ENCODE measurements at regions not wholly inside any gene's neighbourhood (a gene's known extent, or its start where the extent isn't known, plus 50 kb on each side); places are given as distances from the start of the nearest gene placed in this dataset.
"Not testable (repeated sequence)": the region's sequence is repeated elsewhere in the genome, so short reads cannot be mapped to it uniquely, and the experiment has no call there.

DNA sequence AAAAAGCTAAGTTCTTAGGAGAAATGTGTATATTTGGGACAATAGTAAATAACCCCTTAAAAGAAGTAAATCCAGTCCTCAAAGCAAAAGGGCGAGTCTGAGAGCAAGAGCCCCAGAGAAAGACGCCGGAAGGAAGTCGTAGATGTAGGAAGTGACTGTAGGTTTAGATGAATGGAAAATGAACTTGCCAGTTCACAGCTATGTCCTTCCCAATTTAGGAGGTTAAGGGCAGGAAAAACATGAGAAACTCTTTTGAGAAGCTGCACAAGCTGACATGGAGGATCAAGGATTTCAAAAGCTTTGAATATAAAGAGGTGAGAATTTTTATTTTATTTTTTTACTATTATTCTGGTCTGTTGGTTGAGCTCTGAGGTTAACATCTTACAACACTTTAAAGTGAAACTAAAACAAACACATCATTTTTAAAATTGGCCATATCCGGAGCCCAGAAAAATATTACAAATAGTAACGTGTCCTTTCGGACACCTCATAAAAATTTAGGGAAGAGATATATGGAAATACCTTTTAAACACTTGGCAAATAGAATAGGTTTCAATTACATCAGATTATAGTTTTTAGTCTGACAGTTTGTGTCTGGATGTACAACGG, 1178.6 kb downstream of the MRPL39 start:
- no peaks in the 10 kb centered on the region for H3K4me1 ChIP-seq
- no peak overlapping the region for H3K27ac ChIP-seq
- H3K9me3 ChIP-seq: no peaks in the 10 kb centered on the region
- H3K36me3 ChIP-seq (ENCODE audit: insufficient read depth in 1 of 2, low read depth in 1 of 2): no peaks in the 10 kb centered on the region
- TF ChIP-seq, protein P1, sequence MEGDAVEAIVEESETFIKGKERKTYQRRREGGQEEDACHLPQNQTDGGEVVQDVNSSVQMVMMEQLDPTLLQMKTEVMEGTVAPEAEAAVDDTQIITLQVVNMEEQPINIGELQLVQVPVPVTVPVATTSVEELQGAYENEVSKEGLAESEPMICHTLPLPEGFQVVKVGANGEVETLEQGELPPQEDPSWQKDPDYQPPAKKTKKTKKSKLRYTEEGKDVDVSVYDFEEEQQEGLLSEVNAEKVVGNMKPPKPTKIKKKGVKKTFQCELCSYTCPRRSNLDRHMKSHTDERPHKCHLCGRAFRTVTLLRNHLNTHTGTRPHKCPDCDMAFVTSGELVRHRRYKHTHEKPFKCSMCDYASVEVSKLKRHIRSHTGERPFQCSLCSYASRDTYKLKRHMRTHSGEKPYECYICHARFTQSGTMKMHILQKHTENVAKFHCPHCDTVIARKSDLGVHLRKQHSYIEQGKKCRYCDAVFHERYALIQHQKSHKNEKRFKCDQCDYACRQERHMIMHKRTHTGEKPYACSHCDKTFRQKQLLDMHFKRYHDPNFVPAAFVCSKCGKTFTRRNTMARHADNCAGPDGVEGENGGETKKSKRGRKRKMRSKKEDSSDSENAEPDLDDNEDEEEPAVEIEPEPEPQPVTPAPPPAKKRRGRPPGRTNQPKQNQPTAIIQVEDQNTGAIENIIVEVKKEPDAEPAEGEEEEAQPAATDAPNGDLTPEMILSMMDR (IDR thresholded peaks at IDR 0.05): no peak
- intact Hi-C loops (cut with DNase I): no loop called here
- ATAC-seq (no peak), DNase-seq (no peak)
- WGBS, 3 donors: 61 to 69% (median 65%) methylated on average over 8 of the region's 8 CpGs
- H3K27me3 ChIP-seq (ENCODE audit: insufficient read depth in 3 of 3, low read length in 2 of 3): no peaks in the 10 kb centered on the region
- peak overlapping the region; percentile 48 for H3K4me3 ChIP-seq

DNA sequence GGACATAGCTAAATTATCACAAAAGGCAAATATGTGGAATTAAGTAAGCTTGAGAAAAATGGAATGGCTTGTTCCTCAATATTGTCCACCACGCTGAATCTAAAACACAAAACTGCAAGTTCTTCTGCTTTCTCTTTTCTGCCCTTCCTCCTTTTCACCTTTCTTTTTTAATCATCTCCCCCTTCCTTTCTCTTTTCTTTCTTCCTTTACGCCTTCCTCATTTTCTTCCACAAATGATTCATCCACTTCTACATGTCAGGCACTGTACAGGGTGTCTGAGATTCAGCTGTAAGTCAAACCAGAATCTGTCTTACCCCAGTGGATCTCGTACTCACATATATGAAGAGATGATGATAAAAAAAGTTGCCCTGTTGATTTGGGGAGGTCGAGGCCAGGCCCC, 1182.5 kb downstream of the MRPL39 start:
- H3K4me1 ChIP-seq: no peaks in the 10 kb centered on the region
- H3K9me3 ChIP-seq: peaks cover 6% of the 10 kb centered on the region
- TF ChIP-seq, protein P1 (IDR thresholded peaks at IDR 0.05): no peak
- DNase-seq: no peak
- intact Hi-C loops (cut with DNase I): no loop called here
- H3K27ac ChIP-seq: no peak overlapping the region
- WGBS, 3 donors: 69 to 75% (median 69%) methylated on average over 4 of the region's 4 CpGs
- no peak for ATAC-seq
- H3K27me3 ChIP-seq (ENCODE audit: insufficient read depth in 3 of 3, low read length in 2 of 3): no peaks in the 10 kb centered on the region
- H3K36me3 ChIP-seq (ENCODE audit: insufficient read depth in 1 of 2, low read depth in 1 of 2): no peaks in the 10 kb centered on the region
- no peak overlapping the region for H3K4me3 ChIP-seq

DNA sequence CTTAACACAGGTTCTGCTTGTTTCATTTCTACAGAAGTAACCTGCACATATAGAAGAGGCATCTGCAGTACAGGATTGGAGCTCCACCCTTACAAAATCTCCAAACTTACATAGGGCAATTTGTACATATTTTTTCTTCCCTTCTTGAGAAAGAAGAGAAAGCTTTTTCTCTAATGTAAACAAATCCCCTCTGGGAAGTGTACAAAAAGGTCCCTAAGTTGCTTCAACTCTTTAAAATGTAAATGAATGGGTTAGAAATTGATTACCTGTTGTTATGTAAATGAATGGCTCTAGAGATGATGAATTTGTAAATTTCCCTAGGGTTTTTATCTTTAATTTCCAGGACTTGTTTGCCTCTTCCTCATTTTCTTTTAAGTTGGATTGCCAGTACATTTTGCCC, 1183.7 kb downstream of the MRPL39 start:
- intact Hi-C loops (cut with DNase I): no loop called here
- ATAC-seq: no peak
- TF ChIP-seq, protein P1 (IDR thresholded peaks at IDR 0.05): no peak
- no peak for DNase-seq
- no peaks in the 10 kb centered on the region for H3K4me1 ChIP-seq
- H3K36me3 ChIP-seq (ENCODE audit: insufficient read depth in 1 of 2, low read depth in 1 of 2): no peaks in the 10 kb centered on the region
- H3K4me3 ChIP-seq: no peak overlapping the region
- H3K27ac ChIP-seq: no peak overlapping the region
- H3K27me3 ChIP-seq (ENCODE audit: insufficient read depth in 3 of 3, low read length in 2 of 3): no peaks in the 10 kb centered on the region
- peaks cover 17% of the 10 kb centered on the region for H3K9me3 ChIP-seq

DNA sequence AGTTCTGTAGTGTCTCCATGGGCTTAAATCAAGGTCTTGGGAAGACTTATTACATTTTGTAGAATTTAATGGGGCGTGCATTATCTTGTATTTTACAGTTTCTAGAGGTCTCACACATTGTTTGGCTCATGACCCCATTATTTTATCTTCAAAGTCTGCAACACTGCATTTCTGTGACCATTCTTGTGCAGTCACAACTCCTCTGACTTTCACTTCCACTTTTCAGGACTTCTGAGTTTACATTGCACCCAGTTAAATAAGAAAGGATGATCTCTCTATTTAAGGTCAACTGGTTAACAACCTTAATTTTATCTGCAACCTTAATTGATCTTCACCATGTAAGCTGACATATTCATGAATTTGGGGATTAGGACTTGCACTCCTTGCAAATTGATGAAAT, 1186.6 kb downstream of the MRPL39 start:
- intact Hi-C loops (cut with DNase I): no loop called here
- TF ChIP-seq, protein P1 (IDR thresholded peaks at IDR 0.05): no peak
- H3K27me3 ChIP-seq (ENCODE audit: insufficient read depth in 3 of 3, low read length in 2 of 3): no peaks in the 10 kb centered on the region
- ATAC-seq (no peak), DNase-seq (no peak)
- no peak overlapping the region for H3K27ac ChIP-seq
- no peaks in the 10 kb centered on the region for H3K36me3 ChIP-seq (ENCODE audit: insufficient read depth in 1 of 2, low read depth in 1 of 2)
- 7 to 31% (median 13%) methylated on average over 1 of the region's 1 CpG for WGBS, 3 donors
- peaks cover 17% of the 10 kb centered on the region for H3K9me3 ChIP-seq
- H3K4me1 ChIP-seq: no peaks in the 10 kb centered on the region
- no peak overlapping the region for H3K4me3 ChIP-seq

DNA sequence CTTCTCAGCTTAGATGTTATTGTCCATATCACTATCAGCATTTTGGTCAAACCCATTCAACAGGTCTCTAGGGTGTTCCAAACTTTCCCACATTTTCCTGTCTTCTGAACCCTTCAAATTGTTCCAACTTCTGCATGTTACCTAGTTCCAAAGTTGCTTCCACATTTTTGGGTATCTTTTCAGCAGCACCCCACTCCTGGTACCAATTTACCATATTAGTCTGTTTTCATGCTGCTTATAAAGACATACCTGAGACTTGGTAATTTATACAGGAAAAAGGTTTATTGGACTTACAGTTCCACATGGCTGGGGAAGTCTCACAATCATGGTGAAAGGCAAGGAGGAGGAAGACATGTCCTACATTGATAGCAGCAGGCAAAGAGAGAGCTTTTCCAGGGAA, 1187.6 kb downstream of the MRPL39 start:
- H3K27me3 ChIP-seq (ENCODE audit: insufficient read depth in 3 of 3, low read length in 2 of 3); H3K27ac ChIP-seq; ATAC-seq; H3K36me3 ChIP-seq (ENCODE audit: insufficient read depth in 1 of 2, low read depth in 1 of 2); intact Hi-C loops (cut with DNase I); H3K4me3 ChIP-seq; H3K4me1 ChIP-seq; DNase-seq: not testable (repeated sequence)
- peaks cover 17% of the 10 kb centered on the region for H3K9me3 ChIP-seq

Data from psoas muscle (tissue), 7 donors.